CD1c-positive myeloid dendritic cell (primary cell): ENCODE measurements at regions not wholly inside any gene's neighbourhood (a gene's known extent, or its start where the extent isn't known, plus 50 kb on each side); places are given as distances from the start of the nearest gene placed in this dataset.
"Not testable (repeated sequence)": the region's sequence is repeated elsewhere in the genome, so short reads cannot be mapped to it uniquely, and the experiment has no call there.

Source experiments
- DNase-seq: peaks from one replicate; pipeline ENCODE4 v3.0.0-alpha.2; 2016; ENCODE audit errors: extremely low spot score

DNA sequence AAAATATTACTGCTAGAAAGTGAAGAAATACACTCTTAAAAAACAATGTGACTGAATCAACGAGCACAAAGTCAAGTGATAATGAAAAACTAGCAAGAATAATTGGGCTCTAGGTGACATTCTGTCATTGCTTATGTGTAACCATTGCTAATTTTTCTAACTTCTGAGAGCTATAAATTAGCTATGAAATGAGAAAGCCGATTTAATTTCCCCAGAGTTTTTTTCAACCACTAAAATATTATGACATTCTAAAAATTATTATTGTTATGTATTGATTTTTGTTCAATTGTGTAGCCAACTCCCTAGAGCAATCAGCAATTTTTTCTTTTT is 458.6 kb upstream of the ATXN8OS start:
- no peak for DNase-seq

- no peak for DNase-seq
Measured at GRCh38 chr13:69648340-69649062, 459.1 kb upstream of the ATXN8OS start.

- DNase-seq, result no peak
Measured at GRCh38 chr13:69644447-69644846, 463.2 kb upstream of the ATXN8OS start.

- DNase-seq, result no peak
Measured at GRCh38 chr13:69641773-69642172, 465.9 kb upstream of the ATXN8OS start.

GRCh38 chr13:69633044-69633443 is 474.6 kb upstream of the ATXN8OS start:
- no peak for DNase-seq

GRCh38 chr13:69623973-69624372 is 483.7 kb upstream of the ATXN8OS start:
- no peak for DNase-seq

DNA sequence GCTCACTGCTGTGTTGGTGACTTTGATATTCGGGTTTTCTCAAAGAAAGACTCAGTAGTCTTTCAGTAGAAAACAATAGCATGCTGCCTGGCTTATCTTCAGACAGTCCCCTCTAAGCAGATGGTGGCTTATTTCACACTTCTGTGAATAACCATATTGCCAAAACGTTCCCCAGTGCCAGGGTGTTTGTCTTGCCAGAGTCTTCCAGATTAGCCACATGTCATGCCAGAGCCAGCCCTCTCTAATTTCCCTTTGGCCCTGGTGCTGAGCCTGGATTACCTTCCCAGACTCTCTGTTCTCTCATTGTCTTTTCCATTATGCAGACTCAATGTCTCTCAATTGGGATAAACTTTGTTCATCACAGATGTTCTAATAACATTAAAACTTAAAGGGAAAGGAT is 488.0 kb upstream of the ATXN8OS start:
- DNase-seq, result no peak

GRCh38 chr13:69618838-69619237 is 488.8 kb upstream of the ATXN8OS start:
- DNase-seq, result no peak

- DNase-seq, result no peak
Measured at GRCh38 chr13:69618393-69618792, 489.2 kb upstream of the ATXN8OS start.

GRCh38 chr13:69617587-69617986 is 490.0 kb upstream of the ATXN8OS start:
- no peak for DNase-seq

GRCh38 chr13:69616396-69616795 is 491.2 kb upstream of the ATXN8OS start:
- DNase-seq, result no peak

DNA sequence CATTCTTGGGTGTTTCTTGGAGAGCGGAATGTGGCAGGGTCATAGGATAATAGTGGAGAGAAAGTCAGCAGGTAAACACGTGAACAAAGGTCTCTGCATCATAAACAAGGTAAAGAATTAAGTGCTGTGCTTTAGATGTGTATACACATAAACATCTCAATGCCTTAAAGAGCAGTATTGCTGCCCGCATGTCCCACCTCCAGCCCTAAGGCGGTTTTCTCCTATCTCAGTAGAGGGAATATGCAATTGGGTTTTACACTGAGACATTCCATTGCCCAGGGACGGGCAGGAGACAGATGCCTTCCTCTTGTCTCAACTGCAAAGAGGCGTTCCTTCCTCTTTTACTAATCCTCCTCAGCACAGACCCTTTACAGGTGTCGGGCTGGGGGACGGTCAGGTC is 492.6 kb upstream of the ATXN8OS start:
- DNase-seq, result not testable (repeated sequence)

DNA sequence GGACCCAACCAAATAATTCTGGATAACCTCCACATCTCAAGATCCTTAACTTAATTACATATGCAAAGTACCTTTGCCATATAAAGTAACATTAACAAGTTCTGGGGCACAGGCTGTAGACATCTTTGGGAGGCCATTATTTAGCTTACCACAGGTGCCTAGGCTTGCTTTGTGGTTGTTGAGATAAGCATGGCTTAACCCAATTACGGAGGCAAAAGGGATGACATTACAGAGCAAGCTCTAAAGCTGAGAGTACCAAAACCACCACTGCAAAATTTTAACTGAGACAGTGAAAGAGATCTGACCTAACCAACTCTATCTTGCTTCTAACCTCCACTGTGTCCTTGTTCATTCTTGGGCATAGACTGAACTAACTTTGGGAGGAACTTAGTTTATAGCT is 502.9 kb upstream of the ATXN8OS start:
- no peak for DNase-seq

DNA sequence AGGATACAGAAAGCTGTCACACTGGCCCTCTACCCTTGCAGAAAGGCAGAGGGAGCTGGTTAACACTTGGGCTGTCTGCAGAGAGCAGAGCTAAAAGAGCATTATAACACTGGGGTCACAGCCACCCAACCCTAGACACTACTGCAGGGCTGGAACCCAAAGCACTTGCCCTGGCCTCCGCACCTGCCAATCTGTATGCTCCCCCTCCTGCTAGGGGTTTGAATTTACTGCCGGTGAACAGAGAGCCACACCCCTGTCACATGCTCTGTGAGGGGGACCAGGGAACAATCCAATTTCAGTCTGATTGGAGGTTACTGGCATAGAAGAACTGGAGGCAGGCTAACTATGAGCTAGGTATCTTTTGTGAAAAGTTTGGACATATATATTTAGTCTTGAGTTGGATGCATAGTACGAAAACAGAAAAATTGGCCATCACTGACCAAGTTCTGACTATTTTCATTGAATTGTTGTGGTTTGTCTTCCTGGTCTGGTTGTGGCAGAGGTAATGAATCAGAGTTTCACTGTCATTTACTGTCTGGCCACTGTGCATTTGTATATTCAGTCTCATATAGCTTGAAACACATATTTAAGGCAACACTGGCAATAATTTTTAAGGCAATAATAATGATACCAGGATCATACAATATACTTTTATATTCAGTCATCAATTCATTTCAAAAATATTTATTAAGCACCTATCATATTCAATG is 504.3 kb upstream of the ATXN8OS start:
- DNase-seq, result no peak

GRCh38 chr13:69601661-69602060 is 506.0 kb upstream of the ATXN8OS start:
- DNase-seq, result no peak

GRCh38 chr13:69600811-69601210 is 506.8 kb upstream of the ATXN8OS start:
- no peak for DNase-seq

GRCh38 chr13:69597088-69597487 is 510.5 kb upstream of the ATXN8OS start:
- no peak for DNase-seq

DNA sequence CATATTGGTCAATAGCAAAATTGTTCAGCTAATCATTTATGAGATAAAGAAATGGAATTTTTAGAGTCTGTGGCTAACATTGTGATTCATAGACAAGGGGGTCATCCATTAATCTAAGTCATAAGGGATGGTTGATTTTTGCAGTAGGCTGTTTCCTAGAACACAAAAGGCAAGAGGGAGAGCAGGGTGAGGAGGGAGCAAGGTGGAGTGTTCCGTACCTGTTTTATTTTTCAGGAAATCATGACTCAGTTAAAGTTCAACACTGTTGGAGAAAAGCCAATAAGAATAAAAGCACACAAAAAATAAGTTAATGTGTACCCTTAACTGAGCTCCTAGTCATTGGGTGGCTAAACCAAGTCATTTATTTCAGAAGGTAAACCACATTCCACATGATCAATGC is 512.4 kb upstream of the ATXN8OS start:
- no peak for DNase-seq

- DNase-seq, result no peak
Measured at GRCh38 chr13:69591437-69591836, 516.2 kb upstream of the ATXN8OS start.

- DNase-seq, result no peak
Measured at GRCh38 chr13:69589531-69590235, 517.9 kb upstream of the ATXN8OS start.

- DNase-seq, result no peak
Measured at GRCh38 chr13:69585656-69586055, 522.0 kb upstream of the ATXN8OS start.

DNA sequence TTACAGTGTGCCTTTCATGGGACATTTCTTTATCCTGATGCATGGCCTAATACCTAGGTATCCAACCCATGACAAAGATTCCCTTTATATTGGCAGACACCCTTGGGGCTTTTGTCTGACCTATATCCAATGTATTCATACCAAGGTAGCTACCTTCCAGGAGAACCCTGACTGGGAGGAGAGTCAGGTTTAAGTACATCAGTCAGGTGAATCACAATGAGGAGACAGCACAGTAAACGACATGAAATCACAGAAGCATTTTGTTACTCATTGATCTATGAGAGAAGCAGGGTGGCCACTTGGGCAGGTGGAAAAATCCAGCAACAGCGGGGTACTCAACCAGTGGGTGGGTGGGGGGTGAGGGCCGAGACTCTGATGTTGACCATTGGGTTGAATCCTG is 527.4 kb upstream of the ATXN8OS start:
- no peak for DNase-seq

GRCh38 chr13:69579351-69579750 is 528.3 kb upstream of the ATXN8OS start:
- no peak for DNase-seq
